ENCODE measurements at regions not wholly inside any gene's neighbourhood (a gene's known extent, or its start where the extent isn't known, plus 50 kb on each side); places are given as distances from the start of the nearest gene placed in this dataset.
A peak's percentile ranks its signal among the peaks of the same experiment; 100 is the strongest.

- Mint-ChIP-seq H3K4me3 (no peak overlapping the region), H3K27me3 (no peaks in the 10 kb centered on the region), H3K9me3 (no peaks in the 10 kb centered on the region), H3K27ac (no peak overlapping the region), H3K4me1 (peaks cover 5% of the 10 kb centered on the region)
- DNase-seq (no peak), ATAC-seq (no peak)
Measured at GRCh38 chr20:50398471-50398820, 111.7 kb upstream of the PTPN1 start.

DNA sequence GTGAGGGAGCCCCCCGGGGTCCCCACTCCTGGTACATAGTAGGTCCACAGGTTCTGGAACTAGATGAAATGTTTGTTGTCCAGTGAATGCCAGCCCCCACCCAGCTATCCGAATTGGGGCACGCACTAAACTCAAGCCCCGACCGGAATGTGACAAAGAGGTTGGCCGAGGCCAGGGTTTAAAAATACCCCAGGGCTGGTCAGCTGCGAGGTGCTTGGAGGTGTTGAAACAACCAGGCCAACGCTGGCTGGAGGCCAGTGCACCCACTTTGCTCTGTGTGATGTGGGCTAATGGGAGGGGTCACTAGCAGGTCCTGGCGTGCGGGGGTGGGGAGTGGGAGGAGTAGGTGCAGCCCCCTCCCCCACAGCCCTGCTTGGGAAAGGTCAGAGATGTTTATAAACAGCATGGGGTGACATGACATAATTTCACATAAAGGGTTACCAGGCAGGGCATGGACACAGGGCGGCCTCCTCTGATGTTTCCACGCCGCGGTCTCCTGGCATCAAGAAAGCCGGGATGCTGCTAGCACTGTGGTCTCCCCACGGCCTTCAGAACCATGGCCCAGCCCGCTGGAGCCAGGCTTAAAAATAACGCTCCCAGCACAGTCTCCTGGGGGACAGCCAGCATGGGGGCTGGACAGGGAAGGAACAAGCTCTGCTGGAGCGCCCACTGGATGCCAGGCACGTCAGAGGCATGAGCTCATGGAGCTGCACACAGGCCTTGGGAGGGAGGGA, 111.2 kb upstream of the PTPN1 start:
- H3K27me3 Mint-ChIP-seq = peaks cover 3% of the 10 kb centered on the region
- H3K27ac Mint-ChIP-seq = no peak overlapping the region
- H3K9me3 Mint-ChIP-seq = no peaks in the 10 kb centered on the region
- DNase-seq (no peak), ATAC-seq (no peak)
- peaks cover 5% of the 10 kb centered on the region for H3K4me1 Mint-ChIP-seq
- H3K4me3 Mint-ChIP-seq = no peak overlapping the region

DNA sequence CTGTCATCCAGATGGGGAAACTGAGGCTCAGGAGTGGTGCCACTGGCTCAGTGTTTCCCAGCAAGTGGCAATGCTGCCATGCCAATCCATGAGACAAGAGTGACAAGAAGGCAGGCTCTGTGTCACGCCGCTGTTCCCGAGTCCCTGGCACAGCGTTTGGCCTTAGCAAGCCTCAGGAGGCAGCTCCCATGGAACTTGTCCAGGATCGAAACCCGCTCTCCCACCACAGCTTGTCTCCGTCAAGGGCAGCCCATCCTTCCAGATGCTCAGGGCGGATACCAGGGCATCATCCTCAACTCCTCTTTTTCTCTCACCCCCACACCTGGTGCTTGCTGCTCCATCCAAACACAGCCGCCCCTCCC, 110.6 kb upstream of the PTPN1 start:
- DNase-seq (no peak), ATAC-seq (no peak)
- Mint-ChIP-seq H3K27ac (no peak overlapping the region), H3K4me3 (no peak overlapping the region), H3K9me3 (no peaks in the 10 kb centered on the region), H3K27me3 (peaks cover 8% of the 10 kb centered on the region), H3K4me1 (peaks cover 5% of the 10 kb centered on the region)

- peaks cover 14% of the 10 kb centered on the region for H3K27me3 Mint-ChIP-seq
- ATAC-seq = no peak
- no peak overlapping the region for H3K4me3 Mint-ChIP-seq
Measured at GRCh38 chr20:50399917-50400704, 110.1 kb upstream of the PTPN1 start.

DNA sequence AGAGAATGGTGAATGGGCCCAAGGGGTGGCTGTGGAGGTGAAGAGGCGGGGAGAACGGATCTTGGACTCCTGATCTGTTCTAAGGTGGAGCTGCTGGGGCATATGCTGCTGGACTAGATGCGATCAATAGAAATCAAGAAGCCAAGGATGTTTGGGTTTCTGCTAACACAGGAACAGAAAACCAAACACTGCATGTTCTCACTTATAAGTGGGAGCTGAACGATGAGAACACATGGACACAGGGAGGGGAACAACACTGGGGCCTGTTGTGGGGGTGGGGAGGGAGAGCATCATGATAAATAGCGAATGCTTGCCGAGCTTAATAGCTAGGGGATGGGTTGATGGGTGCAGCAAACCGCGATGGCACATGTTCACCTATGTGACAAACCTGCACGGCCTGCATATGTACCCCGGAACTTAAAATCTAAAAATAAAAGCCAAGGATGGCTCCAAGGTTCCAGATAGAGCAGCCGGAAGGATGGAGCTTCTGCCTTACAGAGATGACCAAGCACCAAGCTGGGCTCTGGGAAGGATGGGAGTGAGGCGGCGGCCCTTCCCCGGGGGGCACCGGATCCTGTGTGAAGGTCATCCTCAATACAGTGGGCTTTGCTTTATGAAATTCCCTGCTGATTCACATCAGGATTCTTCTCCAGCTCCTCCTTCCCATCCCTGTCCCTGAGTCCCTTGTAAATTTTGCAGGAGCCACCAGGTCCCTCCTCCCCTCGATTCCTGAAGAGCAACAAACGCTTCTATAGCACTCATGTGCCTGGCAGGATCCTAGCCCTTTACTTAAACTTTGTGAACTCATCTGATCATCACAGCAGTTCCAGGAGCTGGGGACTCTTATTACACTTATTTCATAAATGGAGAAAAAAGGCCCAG, 109.2 kb upstream of the PTPN1 start:
- peaks cover 15% of the 10 kb centered on the region for H3K27me3 Mint-ChIP-seq
- no peak overlapping the region for H3K4me3 Mint-ChIP-seq
- H3K27ac Mint-ChIP-seq = no peak overlapping the region
- ATAC-seq (no peak), DNase-seq (no peak)
- H3K9me3 Mint-ChIP-seq = no peaks in the 10 kb centered on the region
- peaks cover 5% of the 10 kb centered on the region for H3K4me1 Mint-ChIP-seq

More at GRCh38 chr20:50399917-50400704, 110.1 kb upstream of the PTPN1 start:
- Mint-ChIP-seq H3K9me3 (no peaks in the 10 kb centered on the region), H3K4me1 (peaks cover 5% of the 10 kb centered on the region), H3K27ac (peak overlapping the region; percentile 1 to 50)
- DNase-seq = no peak

DNA sequence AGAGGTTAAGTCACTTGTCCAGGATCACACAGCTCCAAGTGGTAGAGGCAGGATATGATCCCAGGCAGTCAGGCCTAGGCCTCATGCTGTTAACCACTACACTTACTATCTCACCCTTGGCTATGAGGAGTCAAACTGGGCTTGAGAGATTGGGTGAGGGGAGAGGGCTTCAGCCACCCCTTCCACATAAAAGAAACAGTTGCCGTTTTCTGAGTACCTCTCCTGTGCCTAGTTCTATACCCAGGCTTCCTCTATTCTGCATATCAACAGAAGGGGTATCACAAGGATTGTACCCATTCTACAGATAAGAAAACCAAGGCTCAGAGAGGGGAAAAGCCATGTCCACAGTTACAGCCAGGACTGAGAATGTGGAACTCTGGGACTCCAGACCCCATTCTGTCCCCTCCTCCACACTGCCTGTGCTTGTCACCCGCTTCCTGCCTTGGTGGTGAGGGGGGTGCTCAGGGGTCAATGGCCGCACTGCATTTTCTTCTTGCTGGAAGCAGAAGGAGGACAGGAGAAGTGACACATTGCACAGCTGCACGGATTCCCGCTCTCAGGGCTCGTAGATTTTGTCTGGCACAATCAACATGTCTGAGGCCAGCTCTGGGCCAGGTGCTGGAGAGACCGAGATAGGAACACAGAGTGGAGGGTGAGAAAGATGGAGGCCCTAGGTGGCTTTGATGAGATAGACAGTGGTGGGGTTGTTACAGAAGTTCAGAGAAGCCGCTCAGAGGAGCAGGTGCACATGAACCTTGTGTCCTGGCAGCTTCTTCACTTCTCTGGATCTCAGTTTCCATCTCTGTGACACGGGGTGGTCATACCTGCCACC, 108.4 kb upstream of the PTPN1 start:
- H3K4me1 Mint-ChIP-seq = peaks cover 5% of the 10 kb centered on the region
- H3K27ac Mint-ChIP-seq = peak overlapping the region in 1 of 2 donors; percentile 39
- H3K9me3 Mint-ChIP-seq = no peaks in the 10 kb centered on the region
- ATAC-seq (no peak), DNase-seq (no peak)
- H3K4me3 Mint-ChIP-seq = no peak overlapping the region
- H3K27me3 Mint-ChIP-seq = peaks cover 15% of the 10 kb centered on the region

- Mint-ChIP-seq H3K4me1 (peaks cover 5% of the 10 kb centered on the region), H3K27me3 (peaks cover 15% of the 10 kb centered on the region), H3K4me3 (no peak overlapping the region), H3K27ac (no peak overlapping the region), H3K9me3 (no peaks in the 10 kb centered on the region)
- ATAC-seq (no peak), DNase-seq (no peak)
Measured at GRCh38 chr20:50403565-50404418, 106.4 kb upstream of the PTPN1 start.

DNA sequence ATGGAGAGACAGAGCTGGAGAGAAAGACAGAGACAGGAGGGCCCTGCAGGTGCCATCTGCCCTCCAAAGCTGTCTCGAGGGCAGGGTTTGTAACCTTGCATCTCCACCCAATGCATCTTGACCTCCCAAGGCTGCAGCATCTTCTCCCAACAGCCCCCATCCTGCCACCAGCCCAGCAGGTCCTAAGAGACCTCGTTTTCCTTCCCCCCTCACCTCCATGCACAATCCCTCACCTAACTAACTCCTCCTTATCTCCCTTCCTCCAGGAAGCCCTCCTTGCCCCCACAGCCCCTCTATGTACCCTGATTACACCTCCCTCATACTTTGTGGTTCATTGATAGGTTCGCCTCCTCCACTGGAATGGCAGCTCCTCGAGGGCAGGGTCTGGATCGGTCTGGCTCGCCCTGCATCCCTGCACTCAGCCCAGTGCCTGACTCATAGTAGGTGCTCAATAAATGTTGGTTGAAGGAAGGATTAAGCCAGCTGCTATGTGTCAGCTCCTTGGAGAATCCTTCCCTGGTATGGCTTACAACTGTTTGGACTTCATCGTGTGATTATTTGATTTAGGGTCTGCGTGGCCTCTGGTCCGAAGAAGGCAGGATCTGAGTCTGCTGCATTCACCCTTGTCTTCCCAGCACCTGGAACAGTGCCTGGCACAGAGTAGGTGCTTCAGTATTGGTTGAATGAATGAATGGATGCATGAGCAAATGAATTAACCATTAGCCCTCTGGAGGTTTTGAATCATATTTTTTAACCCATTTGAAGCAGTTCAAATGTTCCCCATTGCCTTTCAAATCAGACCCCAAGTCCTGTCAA, 105.6 kb upstream of the PTPN1 start:
- DNase-seq (no peak), ATAC-seq (no peak)
- peaks cover 15% of the 10 kb centered on the region for H3K27me3 Mint-ChIP-seq
- no peak overlapping the region for H3K4me3 Mint-ChIP-seq
- peaks cover 5% of the 10 kb centered on the region for H3K4me1 Mint-ChIP-seq
- no peaks in the 10 kb centered on the region for H3K9me3 Mint-ChIP-seq
- no peak overlapping the region for H3K27ac Mint-ChIP-seq

DNA sequence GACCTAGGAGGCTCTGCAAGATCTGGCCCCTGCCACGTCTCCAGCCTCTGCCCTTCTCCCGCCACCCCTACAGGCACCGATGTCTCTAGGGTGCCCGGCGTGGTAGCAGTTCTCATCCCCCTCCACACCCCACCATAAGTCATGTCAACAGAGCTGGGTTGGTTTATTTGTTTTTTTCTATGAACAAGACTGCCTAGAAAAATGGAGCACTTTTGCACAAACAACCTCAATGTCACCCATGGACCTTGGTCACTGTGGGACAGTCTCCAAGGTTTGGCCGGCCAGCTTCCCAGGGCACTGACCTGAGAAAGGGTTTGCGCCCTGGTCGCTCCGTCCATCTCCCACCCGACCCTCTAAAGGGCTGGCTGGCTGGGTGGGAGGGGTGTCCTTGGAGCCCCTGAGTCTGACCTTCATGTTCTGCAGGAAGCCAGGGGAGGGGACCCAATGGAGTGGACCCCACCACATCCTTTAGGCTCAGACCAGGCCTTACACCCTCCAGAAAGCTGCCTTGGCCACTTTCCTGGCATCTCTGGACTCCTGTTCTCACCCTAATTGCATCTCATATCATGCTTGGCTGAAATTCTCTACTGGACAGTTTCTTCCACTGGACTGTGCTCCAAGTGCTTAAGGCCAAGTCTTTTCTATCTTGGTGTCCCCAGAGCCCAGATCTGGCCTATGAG, 104.8 kb upstream of the PTPN1 start:
- H3K27ac Mint-ChIP-seq = no peak overlapping the region
- H3K9me3 Mint-ChIP-seq = no peaks in the 10 kb centered on the region
- ATAC-seq (no peak), DNase-seq (no peak)
- H3K4me1 Mint-ChIP-seq = no peaks in the 10 kb centered on the region
- H3K27me3 Mint-ChIP-seq = peaks cover 22% of the 10 kb centered on the region
- H3K4me3 Mint-ChIP-seq = no peak overlapping the region

DNA sequence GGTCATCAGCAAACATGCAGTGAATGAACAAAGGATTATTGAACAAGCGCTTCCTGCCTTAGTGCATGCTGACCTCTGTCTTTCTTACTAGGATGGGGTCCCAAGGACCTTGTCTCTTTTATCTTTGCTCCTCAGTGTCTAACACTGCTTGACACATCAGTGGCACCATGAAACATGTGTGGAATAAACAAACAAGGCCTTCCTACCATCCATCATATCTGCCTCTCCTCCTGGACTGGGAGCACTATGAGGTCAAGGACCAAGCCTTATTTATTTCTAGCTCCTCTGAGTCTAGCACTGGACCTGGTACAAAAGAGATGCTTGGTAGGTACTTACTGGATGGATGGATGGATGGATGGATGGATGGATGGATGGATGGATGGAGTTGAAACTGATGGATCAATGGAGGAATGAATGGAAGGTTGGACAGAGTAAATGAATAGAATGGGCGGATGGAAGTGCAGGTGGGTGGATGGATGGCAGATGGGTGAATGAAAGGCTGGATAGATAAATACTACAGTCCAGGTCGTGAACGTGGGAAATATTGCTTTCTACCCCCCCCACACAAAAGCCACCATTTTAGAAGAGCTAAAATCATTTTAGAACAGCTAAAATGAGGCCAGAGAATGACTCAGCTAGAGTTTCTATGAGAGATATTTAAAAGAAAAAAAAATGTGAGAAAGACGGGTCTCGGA, 104.1 kb upstream of the PTPN1 start:
- no peaks in the 10 kb centered on the region for H3K9me3 Mint-ChIP-seq
- peaks cover 22% of the 10 kb centered on the region for H3K27me3 Mint-ChIP-seq
- ATAC-seq (no peak), DNase-seq (no peak)
- no peaks in the 10 kb centered on the region for H3K4me1 Mint-ChIP-seq
- no peak overlapping the region for H3K27ac Mint-ChIP-seq
- H3K4me3 Mint-ChIP-seq = no peak overlapping the region

DNA sequence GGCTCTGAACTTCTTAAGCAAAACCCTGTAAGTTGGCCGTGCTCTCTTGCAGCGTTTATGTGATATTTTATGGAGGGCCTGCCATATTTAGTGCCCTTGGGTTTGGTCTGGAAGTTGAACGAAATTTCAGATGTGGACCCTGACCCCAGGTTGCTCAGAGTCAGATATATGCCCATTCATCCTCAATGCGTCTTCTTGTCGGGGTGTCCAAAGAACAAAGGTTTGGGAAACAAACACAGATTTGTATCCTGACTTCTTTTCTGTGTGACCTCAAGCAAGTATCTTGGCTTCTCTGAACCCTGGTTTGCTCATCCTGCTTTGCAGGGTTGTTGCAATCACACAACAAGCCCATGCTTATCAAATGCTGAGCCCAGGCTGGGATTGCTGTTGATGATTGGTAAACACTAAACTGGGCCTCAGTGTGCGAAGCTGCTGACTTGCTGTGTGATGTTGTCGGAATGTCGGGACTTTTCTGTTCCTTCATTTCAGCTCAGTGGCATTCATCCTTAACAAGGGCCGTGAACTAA, 103.5 kb upstream of the PTPN1 start:
- Mint-ChIP-seq H3K4me3 (no peak overlapping the region), H3K27me3 (peaks cover 24% of the 10 kb centered on the region), H3K27ac (no peak overlapping the region), H3K9me3 (no peaks in the 10 kb centered on the region), H3K4me1 (no peaks in the 10 kb centered on the region)
- ATAC-seq (no peak), DNase-seq (no peak)

GRCh38 chr20:50408526-50409364, 101.4 kb upstream of the PTPN1 start:
- ATAC-seq = no peak
- no peaks in the 10 kb centered on the region for H3K9me3 Mint-ChIP-seq
- no peak overlapping the region for H3K4me3 Mint-ChIP-seq
- no peak overlapping the region for H3K27ac Mint-ChIP-seq
- DNase-seq = no peak
- H3K27me3 Mint-ChIP-seq = peaks cover 29% of the 10 kb centered on the region
- no peaks in the 10 kb centered on the region for H3K4me1 Mint-ChIP-seq

All from stimulated activated naive CD8-positive, alpha-beta T cell treated with anti-CD3 and anti-CD28 coated beads, Interleukin-15, amount 100 ng/mL, for 72 hours (primary cell).